HL-60 (cell line): ENCODE measurements at regions not wholly inside any gene's neighbourhood (a gene's known extent, or its start where the extent isn't known, plus 50 kb on each side); places are given as distances from the start of the nearest gene placed in this dataset.

ENCODE experiments used
- DNase-seq, 2 experiments: peaks; one replicate each; pipeline ENCODE4 v3.0.0-alpha.2; 2010 to 2020; ENCODE audit warnings: low read depth in 1 of 2, low spot score in 1 of 2
- H3K27ac ChIP-seq: fragments of 250-450 bp; sonication (Bioruptor Pico); replicated peaks from 2 replicates; pipeline ENCODE4 v1.5.1; 2020; ENCODE audit warnings: mild to moderate bottlenecking, moderate library complexity
- H3K27me3 ChIP-seq: fragments of 250-450 bp; sonication (Bioruptor Pico); 2 replicates; pipeline ENCODE4 v1.5.1; 2021; ENCODE audit warnings: mild to moderate bottlenecking, moderate library complexity; ENCODE audit not compliant: insufficient read depth, poor library complexity, severe bottlenecking
- H3K4me3 ChIP-seq: replicated peaks from 2 replicates; pipeline ENCODE4 v1.5.1; 2011; ENCODE audit warnings: mild to moderate bottlenecking, control low read depth, low read length; ENCODE audit not compliant: insufficient read depth
- CTCF ChIP-seq: IDR thresholded peaks from one replicate; pipeline ENCODE4 v1.5.1; 2011; ENCODE audit warnings: low read length, control low read depth, inconsistent platforms; ENCODE audit not compliant: insufficient read depth
- GABPA ChIP-seq: IDR thresholded peaks from 2 replicates; pipeline ENCODE4 v1.6.1; 2012; ENCODE audit warnings: low read depth
- POLR2AphosphoS5 ChIP-seq: IDR thresholded peaks from 2 replicates; pipeline ENCODE4 v1.6.1; 2012; ENCODE audit warnings: low read depth
- REST ChIP-seq: IDR thresholded peaks from 2 replicates; pipeline ENCODE4 v1.6.1; 2012; ENCODE audit warnings: low read depth; ENCODE audit not compliant: insufficient replicate concordance
- SPI1 ChIP-seq: IDR thresholded peaks from 2 replicates; pipeline ENCODE4 v1.6.1; 2012; ENCODE audit warnings: low read depth, mild to moderate bottlenecking, borderline replicate concordance

- Histone ChIP-seq H3K27ac (no peak overlapping the region), H3K4me3 (no peak overlapping the region), H3K27me3 (no peaks in the 10 kb centered on the region)
- DNase-seq = no peak
- no peak for TF ChIP-seq SPI1
- no peak for TF ChIP-seq REST
- TF ChIP-seq CTCF = no peak
Measured at GRCh38 chr5:120974690-120975089, 510.6 kb downstream of the PRR16 start.

GRCh38 chr5:120982351-120982750 is 518.3 kb downstream of the PRR16 start:
- Histone ChIP-seq H3K4me3 (no peak overlapping the region), H3K27ac (no peak overlapping the region), H3K27me3 (no peaks in the 10 kb centered on the region)
- TF ChIP-seq POLR2AphosphoS5 = no peak
- no peak for TF ChIP-seq GABPA
- no peak for TF ChIP-seq SPI1
- no peak for TF ChIP-seq REST
- TF ChIP-seq CTCF = no peak
- no peak for DNase-seq

- Histone ChIP-seq H3K4me3 (no peak overlapping the region), H3K27me3 (no peaks in the 10 kb centered on the region), H3K27ac (no peak overlapping the region)
- no peak for DNase-seq
- TF ChIP-seq GABPA = no peak
- no peak for TF ChIP-seq REST
- no peak for TF ChIP-seq POLR2AphosphoS5
- TF ChIP-seq SPI1 = no peak
- TF ChIP-seq CTCF = no peak
Measured at GRCh38 chr5:120985526-120985925, 521.4 kb downstream of the PRR16 start.
